Keratinocyte (primary cell): ENCODE measurements at regions not wholly inside any gene's neighbourhood (a gene's known extent, or its start where the extent isn't known, plus 50 kb on each side); places are given as distances from the start of the nearest gene placed in this dataset.

Source experiments
- DNase-seq: peaks from one replicate; pipeline ENCODE4 v3.0.0-alpha.2; 2011; ENCODE audit warnings: low read depth, missing footprints, low spot score
- FAIRE-seq: peaks from 2 replicates; lab custom pipeline; 2011; peaks lifted over from hg19 to GRCh38; lab: Jason Lieb, UNC
- H2AFZ ChIP-seq: 2 replicates; pipeline ENCODE4 v1.6.0; 2012; ENCODE audit warnings: low read length, control low read depth, inconsistent platforms; ENCODE audit not compliant: control insufficient read depth
- H3K27ac ChIP-seq: 2 replicates; pipeline ENCODE4 v1.5.1; 2011; ENCODE audit warnings: low read length; ENCODE audit not compliant: control insufficient read depth, insufficient read depth
- H3K27me3 ChIP-seq: 3 replicates; pipeline ENCODE4 v1.6.0; 2011; ENCODE audit warnings: low read length; ENCODE audit not compliant: control insufficient read depth, insufficient read depth; ENCODE audit errors: extremely low read depth
- H3K36me3 ChIP-seq, 2 experiments: 2 replicates in 1 of 2; 3 replicates in 1 of 2; pipeline ENCODE4 v1.5.1; 2011; ENCODE audit warnings: low read length in 2 of 2, mild to moderate bottlenecking in 1 of 2; ENCODE audit not compliant: control insufficient read depth in 2 of 2, insufficient read depth in 2 of 2; ENCODE audit errors: extremely low read depth in 1 of 2
- H3K4me1 ChIP-seq: 3 replicates; pipeline ENCODE4 v1.5.1; 2011; ENCODE audit warnings: low read length; ENCODE audit not compliant: control insufficient read depth, insufficient read depth; ENCODE audit errors: extremely low read depth
- H3K4me2 ChIP-seq: 3 replicates; pipeline ENCODE4 v1.6.0; 2011; ENCODE audit warnings: low read depth, low read length; ENCODE audit not compliant: control insufficient read depth, insufficient read depth; ENCODE audit errors: extremely low read depth
- H3K4me3 ChIP-seq, 3 experiments: fragments of 200-600 bp in 1 of 3; sonication (generic) in 1 of 3; 2 replicates in 2 of 3; 3 replicates in 1 of 3; pipeline ENCODE4 v1.5.1; 2011 to 2016; ENCODE audit warnings: low read length in 3 of 3, mild to moderate bottlenecking in 3 of 3, control low read depth in 2 of 3, inconsistent platforms in 1 of 3, low read depth in 1 of 3, mixed read lengths in 1 of 3, mixed run types in 1 of 3, moderate library complexity in 1 of 3; ENCODE audit not compliant: control insufficient read depth in 2 of 3, insufficient read depth in 2 of 3; ENCODE audit errors: extremely low read depth in 1 of 3
- H3K79me2 ChIP-seq: 2 replicates; pipeline ENCODE4 v1.6.0; 2012; ENCODE audit warnings: low read length; ENCODE audit not compliant: control insufficient read depth, insufficient read depth
- H3K9ac ChIP-seq: 3 replicates; pipeline ENCODE4 v1.6.0; 2011; ENCODE audit warnings: low read length; ENCODE audit not compliant: control insufficient read depth, insufficient read depth; ENCODE audit errors: extremely low read depth
- H3K9me1 ChIP-seq: 3 replicates; pipeline ENCODE4 v1.6.0; 2011; ENCODE audit warnings: low read length; ENCODE audit not compliant: control insufficient read depth, insufficient read depth; ENCODE audit errors: extremely low read depth
- H3K9me3 ChIP-seq: 2 replicates; pipeline ENCODE4 v1.5.1; 2012; ENCODE audit warnings: low read depth, low read length; ENCODE audit not compliant: control insufficient read depth
- H4K20me1 ChIP-seq: 3 replicates; pipeline ENCODE4 v1.6.0; 2011; ENCODE audit warnings: low read length; ENCODE audit not compliant: control insufficient read depth, insufficient read depth; ENCODE audit errors: extremely low read depth
- EZH2 ChIP-seq: IDR thresholded peaks from one replicate; pipeline ENCODE4 v1.6.1; 2012; ENCODE audit warnings: inconsistent platforms, mild to moderate bottlenecking, low read length, moderate library complexity
- dilution Hi-C: fragments of 300-500 bp; cut with MboI; formaldehyde crosslinking; loops from one replicate; pipeline ENCODE4 v1.7.0; 2020; ENCODE audit warnings: low sequenced_read_pairs; ENCODE audit not compliant: extremely low pct_ligation_motif_present
- TF ChIP-seq, protein P1 (sequence below), 3 experiments: IDR thresholded peaks in 1 of 3; conservative IDR thresholded peaks in 1 of 3; optimal IDR thresholded peaks in 1 of 3; 2 replicates in 2 of 3; 3 replicates in 1 of 3; pipeline versions ENCODE3 to v1.5.1; 2011; ENCODE audit warnings: low read length in 3 of 3, mild to moderate bottlenecking in 3 of 3, moderate library complexity in 2 of 3, control low read depth in 1 of 3, inconsistent platforms in 1 of 3; ENCODE audit not compliant: insufficient read depth in 2 of 3; ENCODE audit errors: extremely low read depth in 1 of 3

DNA sequence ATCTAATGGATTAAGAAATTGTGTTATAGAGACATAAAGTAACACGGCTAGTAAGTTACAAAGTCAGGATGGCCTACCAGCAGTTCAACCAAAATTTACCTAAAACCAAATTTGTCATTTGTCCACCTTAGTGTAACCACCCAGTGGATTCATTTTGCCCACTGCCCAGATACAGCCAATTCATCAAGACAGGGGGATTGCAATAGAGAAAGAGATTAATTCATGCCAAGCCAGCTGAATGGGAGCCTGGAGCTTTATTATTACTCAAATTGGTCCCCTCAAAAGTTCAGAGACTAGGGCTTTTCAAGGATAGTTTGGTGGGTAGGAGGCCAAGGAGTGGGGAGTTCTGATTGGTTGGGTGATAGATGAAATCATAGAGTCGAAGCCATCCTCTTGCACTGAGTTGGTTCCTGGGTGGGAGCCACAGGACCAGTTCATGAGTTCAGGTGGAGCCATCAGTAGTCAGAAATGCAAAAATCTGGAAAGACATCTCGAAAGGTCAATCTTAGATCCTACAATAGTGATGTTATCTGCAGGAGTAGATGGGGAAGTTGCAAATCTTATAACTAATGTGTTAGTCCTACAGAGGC lies 304.2 kb upstream of the CADM1 start:
- Histone ChIP-seq H3K4me3 (no peak overlapping the region), H3K36me3 (no peaks in the 10 kb centered on the region), H3K9me1 (no peaks in the 10 kb centered on the region), H3K27ac (no peak overlapping the region), H3K9me3 (peaks cover 2% of the 10 kb centered on the region), H3K9ac (no peak overlapping the region), H2AFZ (no peak overlapping the region), H3K79me2 (no peaks in the 10 kb centered on the region), H3K4me1 (no peaks in the 10 kb centered on the region), H4K20me1 (no peaks in the 10 kb centered on the region), H3K4me2 (no peak overlapping the region), H3K27me3 (no peaks in the 10 kb centered on the region)
- TF ChIP-seq, protein P1, sequence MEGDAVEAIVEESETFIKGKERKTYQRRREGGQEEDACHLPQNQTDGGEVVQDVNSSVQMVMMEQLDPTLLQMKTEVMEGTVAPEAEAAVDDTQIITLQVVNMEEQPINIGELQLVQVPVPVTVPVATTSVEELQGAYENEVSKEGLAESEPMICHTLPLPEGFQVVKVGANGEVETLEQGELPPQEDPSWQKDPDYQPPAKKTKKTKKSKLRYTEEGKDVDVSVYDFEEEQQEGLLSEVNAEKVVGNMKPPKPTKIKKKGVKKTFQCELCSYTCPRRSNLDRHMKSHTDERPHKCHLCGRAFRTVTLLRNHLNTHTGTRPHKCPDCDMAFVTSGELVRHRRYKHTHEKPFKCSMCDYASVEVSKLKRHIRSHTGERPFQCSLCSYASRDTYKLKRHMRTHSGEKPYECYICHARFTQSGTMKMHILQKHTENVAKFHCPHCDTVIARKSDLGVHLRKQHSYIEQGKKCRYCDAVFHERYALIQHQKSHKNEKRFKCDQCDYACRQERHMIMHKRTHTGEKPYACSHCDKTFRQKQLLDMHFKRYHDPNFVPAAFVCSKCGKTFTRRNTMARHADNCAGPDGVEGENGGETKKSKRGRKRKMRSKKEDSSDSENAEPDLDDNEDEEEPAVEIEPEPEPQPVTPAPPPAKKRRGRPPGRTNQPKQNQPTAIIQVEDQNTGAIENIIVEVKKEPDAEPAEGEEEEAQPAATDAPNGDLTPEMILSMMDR (optimal IDR thresholded peaks at IDR 0.05 in 1 of 3, IDR thresholded peaks at IDR 0.05 in 1 of 3, conservative IDR thresholded peaks at IDR 0.05 in 1 of 3; ENCODE audit: extremely low read depth in 1 of 3, insufficient read depth in 2 of 3, low read length in 3 of 3), result no peak
- TF ChIP-seq EZH2, result no peak
- dilution Hi-C loops, result no loop called here
- no peak for FAIRE-seq
- no peak for DNase-seq

DNA sequence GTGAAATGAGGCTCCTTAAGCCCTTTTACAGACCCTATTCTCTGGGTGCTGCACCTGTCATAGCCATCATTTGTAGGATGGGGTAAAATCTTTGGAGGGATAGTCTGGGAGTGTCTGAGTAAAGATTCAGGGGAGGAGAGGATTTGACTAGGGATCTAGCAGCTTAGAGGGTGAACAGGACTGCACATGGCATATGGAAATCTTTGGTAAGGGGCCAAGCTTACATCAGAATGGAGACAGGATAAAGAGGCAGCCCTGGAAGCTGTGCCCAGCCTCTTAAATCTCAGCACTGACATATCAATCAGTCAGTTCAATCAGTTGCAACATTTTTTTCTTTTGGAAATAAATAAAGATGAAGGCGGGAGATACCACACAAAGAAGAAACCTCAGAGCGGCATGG lies 301.8 kb upstream of the CADM1 start:
- dilution Hi-C loops, result no loop called here

More for the DNA sequence above, 301.8 kb upstream of the CADM1 start:
- H3K4me1 ChIP-seq, result no peaks in the 10 kb centered on the region
- H3K36me3 ChIP-seq, result no peaks in the 10 kb centered on the region
- H3K9ac ChIP-seq, result no peak overlapping the region
- H2AFZ ChIP-seq, result no peak overlapping the region
- no peaks in the 10 kb centered on the region for H4K20me1 ChIP-seq
- H3K27me3 ChIP-seq, result no peaks in the 10 kb centered on the region
- DNase-seq (no peak), FAIRE-seq (no peak)
- H3K4me2 ChIP-seq, result no peak overlapping the region
- no peak overlapping the region for H3K4me3 ChIP-seq
- no peaks in the 10 kb centered on the region for H3K9me1 ChIP-seq
- no peak overlapping the region for H3K27ac ChIP-seq
- TF ChIP-seq EZH2, result no peak
- TF ChIP-seq, protein P1 (optimal IDR thresholded peaks at IDR 0.05 in 1 of 3, IDR thresholded peaks at IDR 0.05 in 1 of 3, conservative IDR thresholded peaks at IDR 0.05 in 1 of 3; ENCODE audit: extremely low read depth in 1 of 3, insufficient read depth in 2 of 3, low read length in 3 of 3), result no peak
- no peaks in the 10 kb centered on the region for H3K79me2 ChIP-seq
- H3K9me3 ChIP-seq, result peaks cover 2% of the 10 kb centered on the region
